Liver (tissue), 8 donors: ENCODE measurements at regions not wholly inside any gene's neighbourhood (a gene's known extent, or its start where the extent isn't known, plus 50 kb on each side); places are given as distances from the start of the nearest gene placed in this dataset.

Experiments used
- DNase-seq: peaks from one replicate; pipeline ENCODE4 v3.0.0-alpha.2; 2017; ENCODE audit warnings: low spot score
- H3K27ac ChIP-seq, 2 donors: one replicate each; pipeline ENCODE4 v1.7.0; 2013; ENCODE audit warnings: inconsistent platforms in 2 of 2, low read length in 2 of 2, control low read depth in 1 of 2, low read depth in 1 of 2, mild to moderate bottlenecking in 1 of 2
- H3K27me3 ChIP-seq, 4 donors: one replicate each; pipeline versions ENCODE4 v1.6.1 to v1.7.0; 2013; ENCODE audit warnings: low read length in 3 of 4, inconsistent platforms in 1 of 4, mild to moderate bottlenecking in 1 of 4, moderate library complexity in 1 of 4; ENCODE audit not compliant: control insufficient read depth in 4 of 4, insufficient read depth in 4 of 4
- H3K36me3 ChIP-seq, 4 donors: one replicate each; pipeline versions ENCODE4 v1.6.1 to v1.7.0; 2013; ENCODE audit warnings: low read length in 3 of 4, mild to moderate bottlenecking in 3 of 4, low read depth in 1 of 4, moderate library complexity in 1 of 4; ENCODE audit not compliant: control insufficient read depth in 4 of 4, insufficient read depth in 3 of 4
- H3K4me1 ChIP-seq, 4 donors: one replicate each; pipeline versions ENCODE4 v1.6.1 to v1.7.0; 2013; ENCODE audit warnings: low read length in 3 of 4, mild to moderate bottlenecking in 3 of 4, moderate library complexity in 1 of 4; ENCODE audit not compliant: control insufficient read depth in 4 of 4, insufficient read depth in 4 of 4
- H3K4me3 ChIP-seq, 3 donors: one replicate each; pipeline versions ENCODE4 v1.6.1 to v1.7.0; 2013; ENCODE audit warnings: low read length in 3 of 3, control low read depth in 1 of 3, low read depth in 1 of 3, mild to moderate bottlenecking in 1 of 3
- H3K9ac ChIP-seq, 2 donors: one replicate each; pipeline ENCODE4 v1.7.0; 2013; ENCODE audit warnings: low read length in 2 of 2, mild to moderate bottlenecking in 2 of 2, moderate library complexity in 2 of 2, control low read depth in 1 of 2, low read depth in 1 of 2
- H3K9me3 ChIP-seq, 4 donors: one replicate each; pipeline versions ENCODE4 v1.6.1 to v1.7.0; 2013; ENCODE audit warnings: low read length in 3 of 4; ENCODE audit not compliant: control insufficient read depth in 4 of 4
- ATF3 ChIP-seq: IDR thresholded peaks from 2 replicates; pipeline ENCODE4 v1.6.1; 2016; ENCODE audit warnings: antibody characterized with exemption
- CTCF ChIP-seq: fragments of 150-350 bp; IDR thresholded peaks from 2 replicates; pipeline ENCODE4 v1.5.1; 2017; ENCODE audit warnings: improper control_type of control experiment, low read depth, low read length; ENCODE audit not compliant: missing input control
- EGR1 ChIP-seq, 2 donors: IDR thresholded peaks; 2 replicates each; pipeline ENCODE4 v1.6.1; 2016 to 2018; ENCODE audit warnings: antibody characterized with exemption in 2 of 2, low read depth in 2 of 2
- FOXA1 ChIP-seq: IDR thresholded peaks from 2 replicates; pipeline ENCODE4 v1.6.1; 2016; ENCODE audit warnings: antibody characterized with exemption
- FOXA2 ChIP-seq: IDR thresholded peaks from 2 replicates; pipeline ENCODE4 v1.6.1; 2016; ENCODE audit warnings: antibody characterized with exemption
- GABPA ChIP-seq, 2 donors: IDR thresholded peaks in 1 of 2; conservative IDR thresholded peaks in 1 of 2; 2 replicates each; pipeline ENCODE4 v1.6.1; 2016; ENCODE audit warnings: antibody characterized with exemption in 2 of 2, mild to moderate bottlenecking in 1 of 2, moderate library complexity in 1 of 2
- HNF4A ChIP-seq, 2 donors: conservative IDR thresholded peaks; 2 replicates each; pipeline ENCODE4 v1.6.1; 2016; ENCODE audit warnings: antibody characterized with exemption in 2 of 2, mild to moderate bottlenecking in 2 of 2
- HNF4G ChIP-seq: IDR thresholded peaks from 2 replicates; pipeline ENCODE4 v1.6.1; 2016; ENCODE audit warnings: antibody characterized with exemption
- JUND ChIP-seq, 2 donors: IDR thresholded peaks; 2 replicates each; pipeline ENCODE4 v1.6.1; 2016; ENCODE audit warnings: antibody characterized with exemption in 2 of 2
- NR2F2 ChIP-seq: IDR thresholded peaks from 2 replicates; pipeline ENCODE4 v1.6.1; 2016; ENCODE audit warnings: antibody characterized with exemption
- RAD21 ChIP-seq, 2 donors: IDR thresholded peaks; 2 replicates each; pipeline ENCODE4 v1.6.1; 2016; ENCODE audit warnings: antibody characterized with exemption in 2 of 2, mild to moderate bottlenecking in 2 of 2
- RXRA ChIP-seq, 2 donors: IDR thresholded peaks; 2 replicates each; pipeline ENCODE4 v1.6.1; 2017 to 2018; ENCODE audit warnings: antibody characterized with exemption in 2 of 2, mild to moderate bottlenecking in 1 of 2
- SP1 ChIP-seq: IDR thresholded peaks from 2 replicates; pipeline ENCODE4 v1.6.1; 2018; ENCODE audit warnings: antibody characterized with exemption, mild to moderate bottlenecking
- TAF1 ChIP-seq: conservative IDR thresholded peaks from 2 replicates; pipeline ENCODE4 v1.6.1; 2016; ENCODE audit warnings: antibody characterized with exemption, mild to moderate bottlenecking
- YY1 ChIP-seq: IDR thresholded peaks from 2 replicates; pipeline ENCODE4 v1.6.1; 2016; ENCODE audit warnings: antibody characterized with exemption, mild to moderate bottlenecking
- ZBTB33 ChIP-seq: IDR thresholded peaks from 2 replicates; pipeline ENCODE4 v1.6.1; 2016; ENCODE audit warnings: antibody characterized with exemption
- WGBS: extraction: QIAGEN DNeasy Blood & Tissue Kit; methylation state at CpG from one replicate; pipeline ENCODE4 v1.1.7; 2013; 5-methylcytosine and 5-hydroxymethylcytosine counted together
- donor health status: healthy.
- donor health status: healthy.
- donor health status: healthy.
- donor health status: healthy.
- donor health status: healthy.

GRCh38 chr3:175985781-175986180 is 1126.6 kb downstream of the NAALADL2 start (continued):
- no peak for TF ChIP-seq ZBTB33
- TF ChIP-seq GABPA (IDR thresholded peaks at IDR 0.05 in 1 of 2, conservative IDR thresholded peaks at IDR 0.05 in 1 of 2) = no peak
- no peak for TF ChIP-seq CTCF

- Histone ChIP-seq H3K36me3 (no peaks in the 10 kb centered on the region), H3K4me3 (no peak overlapping the region), H3K27me3 (no peaks in the 10 kb centered on the region), H3K9me3 (peaks cover 0 to 3% (median 0%) of the 10 kb centered on the region in 4 donors), H3K4me1 (no peaks in the 10 kb centered on the region), H3K9ac (no peak overlapping the region), H3K27ac (no peak overlapping the region)
- DNase-seq = no peak
- TF ChIP-seq EGR1 (IDR thresholded peaks at IDR 0.05; ENCODE audit: low read depth in 2 of 2) (no peak), FOXA2 (no peak), YY1 (no peak), ATF3 (no peak), GABPA (IDR thresholded peaks at IDR 0.05 in 1 of 2, conservative IDR thresholded peaks at IDR 0.05 in 1 of 2) (no peak), HNF4G (no peak), TAF1 (no peak), RXRA (IDR thresholded peaks at IDR 0.05) (no peak), JUND (IDR thresholded peaks at IDR 0.05) (no peak), ZBTB33 (no peak), NR2F2 (no peak), CTCF (no peak), FOXA1 (no peak), HNF4A (conservative IDR thresholded peaks at IDR 0.05) (no peak), SP1 (no peak), RAD21 (IDR thresholded peaks at IDR 0.05) (no peak)
- WGBS = 32% methylated on average over 1 of the region's 1 CpG
These were observed 1124.2 kb downstream of the NAALADL2 start for GRCh38 chr3:175983379-175983778.
